HL-60 (cell line): ENCODE measurements at regions not wholly inside any gene's neighbourhood (a gene's known extent, or its start where the extent isn't known, plus 50 kb on each side); places are given as distances from the start of the nearest gene placed in this dataset.

Experiments
- GABPA ChIP-seq: IDR thresholded peaks from 2 replicates; pipeline ENCODE4 v1.6.1; 2012; ENCODE audit warnings: low read depth
- POLR2AphosphoS5 ChIP-seq: IDR thresholded peaks from 2 replicates; pipeline ENCODE4 v1.6.1; 2012; ENCODE audit warnings: low read depth
- TF ChIP-seq, protein P1 (sequence below): IDR thresholded peaks from one replicate; pipeline ENCODE4 v1.5.1; 2011; ENCODE audit warnings: low read length, control low read depth, inconsistent platforms; ENCODE audit not compliant: insufficient read depth
- TF ChIP-seq, protein P2 (sequence below): IDR thresholded peaks from 2 replicates; pipeline ENCODE4 v1.6.1; 2012; ENCODE audit warnings: low read depth; ENCODE audit not compliant: insufficient replicate concordance

DNA sequence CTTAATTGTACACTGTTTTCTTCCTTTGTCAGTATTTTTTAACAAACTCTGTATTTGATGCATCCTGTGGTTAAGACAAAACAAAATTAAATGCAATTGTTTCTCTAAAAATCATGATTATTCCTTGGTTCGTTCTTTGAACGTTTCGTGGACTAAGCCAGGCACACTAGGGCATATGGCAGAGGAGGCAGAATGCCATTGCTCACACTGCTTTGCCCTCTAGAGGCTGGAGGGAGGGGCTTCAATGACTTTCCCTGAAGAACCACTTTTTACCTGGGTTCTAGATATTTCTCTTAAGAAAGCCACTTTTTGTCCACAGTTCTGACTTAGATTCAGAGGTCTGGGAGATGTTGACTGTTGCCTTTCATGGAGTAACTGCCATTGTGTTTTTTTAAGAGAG, 236.2 kb upstream of the ADAMTSL1 start:
- TF ChIP-seq, protein P1, sequence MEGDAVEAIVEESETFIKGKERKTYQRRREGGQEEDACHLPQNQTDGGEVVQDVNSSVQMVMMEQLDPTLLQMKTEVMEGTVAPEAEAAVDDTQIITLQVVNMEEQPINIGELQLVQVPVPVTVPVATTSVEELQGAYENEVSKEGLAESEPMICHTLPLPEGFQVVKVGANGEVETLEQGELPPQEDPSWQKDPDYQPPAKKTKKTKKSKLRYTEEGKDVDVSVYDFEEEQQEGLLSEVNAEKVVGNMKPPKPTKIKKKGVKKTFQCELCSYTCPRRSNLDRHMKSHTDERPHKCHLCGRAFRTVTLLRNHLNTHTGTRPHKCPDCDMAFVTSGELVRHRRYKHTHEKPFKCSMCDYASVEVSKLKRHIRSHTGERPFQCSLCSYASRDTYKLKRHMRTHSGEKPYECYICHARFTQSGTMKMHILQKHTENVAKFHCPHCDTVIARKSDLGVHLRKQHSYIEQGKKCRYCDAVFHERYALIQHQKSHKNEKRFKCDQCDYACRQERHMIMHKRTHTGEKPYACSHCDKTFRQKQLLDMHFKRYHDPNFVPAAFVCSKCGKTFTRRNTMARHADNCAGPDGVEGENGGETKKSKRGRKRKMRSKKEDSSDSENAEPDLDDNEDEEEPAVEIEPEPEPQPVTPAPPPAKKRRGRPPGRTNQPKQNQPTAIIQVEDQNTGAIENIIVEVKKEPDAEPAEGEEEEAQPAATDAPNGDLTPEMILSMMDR: no peak
- TF ChIP-seq POLR2AphosphoS5 (no peak), GABPA (no peak)
- TF ChIP-seq, protein P2, sequence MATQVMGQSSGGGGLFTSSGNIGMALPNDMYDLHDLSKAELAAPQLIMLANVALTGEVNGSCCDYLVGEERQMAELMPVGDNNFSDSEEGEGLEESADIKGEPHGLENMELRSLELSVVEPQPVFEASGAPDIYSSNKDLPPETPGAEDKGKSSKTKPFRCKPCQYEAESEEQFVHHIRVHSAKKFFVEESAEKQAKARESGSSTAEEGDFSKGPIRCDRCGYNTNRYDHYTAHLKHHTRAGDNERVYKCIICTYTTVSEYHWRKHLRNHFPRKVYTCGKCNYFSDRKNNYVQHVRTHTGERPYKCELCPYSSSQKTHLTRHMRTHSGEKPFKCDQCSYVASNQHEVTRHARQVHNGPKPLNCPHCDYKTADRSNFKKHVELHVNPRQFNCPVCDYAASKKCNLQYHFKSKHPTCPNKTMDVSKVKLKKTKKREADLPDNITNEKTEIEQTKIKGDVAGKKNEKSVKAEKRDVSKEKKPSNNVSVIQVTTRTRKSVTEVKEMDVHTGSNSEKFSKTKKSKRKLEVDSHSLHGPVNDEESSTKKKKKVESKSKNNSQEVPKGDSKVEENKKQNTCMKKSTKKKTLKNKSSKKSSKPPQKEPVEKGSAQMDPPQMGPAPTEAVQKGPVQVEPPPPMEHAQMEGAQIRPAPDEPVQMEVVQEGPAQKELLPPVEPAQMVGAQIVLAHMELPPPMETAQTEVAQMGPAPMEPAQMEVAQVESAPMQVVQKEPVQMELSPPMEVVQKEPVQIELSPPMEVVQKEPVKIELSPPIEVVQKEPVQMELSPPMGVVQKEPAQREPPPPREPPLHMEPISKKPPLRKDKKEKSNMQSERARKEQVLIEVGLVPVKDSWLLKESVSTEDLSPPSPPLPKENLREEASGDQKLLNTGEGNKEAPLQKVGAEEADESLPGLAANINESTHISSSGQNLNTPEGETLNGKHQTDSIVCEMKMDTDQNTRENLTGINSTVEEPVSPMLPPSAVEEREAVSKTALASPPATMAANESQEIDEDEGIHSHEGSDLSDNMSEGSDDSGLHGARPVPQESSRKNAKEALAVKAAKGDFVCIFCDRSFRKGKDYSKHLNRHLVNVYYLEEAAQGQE: no peak
